Vagina (tissue), 2 donors: ENCODE measurements at regions not wholly inside any gene's neighbourhood (a gene's known extent, or its start where the extent isn't known, plus 50 kb on each side); places are given as distances from the start of the nearest gene placed in this dataset.

Source experiments
- POLR2A ChIP-seq, 2 donors: fragments of 450-650 bp; IDR thresholded peaks; one replicate each; pipeline ENCODE4 v1.6.1; 2017; ENCODE audit warnings: antibody characterized with exemption in 2 of 2, mild to moderate bottlenecking in 2 of 2, moderate library complexity in 2 of 2
- POLR2AphosphoS5 ChIP-seq, 2 donors: sonication (generic); formaldehyde crosslinking; IDR thresholded peaks; one replicate each; pipeline ENCODE4 v1.9.0; 2017; ENCODE audit warnings: antibody characterized with exemption in 2 of 2, mild to moderate bottlenecking in 2 of 2, low read depth in 1 of 2; ENCODE audit not compliant: insufficient read depth in 1 of 2
- TF ChIP-seq, protein P1 (sequence below), 3 experiments: fragments of 450-650 bp in 2 of 3; fragments of 200-600 bp in 1 of 3; sonication (generic) in 1 of 3; IDR thresholded peaks; one replicate each; pipeline ENCODE4 v1.5.1; 2017 to 2019; ENCODE audit warnings: antibody characterized with exemption in 3 of 3, mild to moderate bottlenecking in 2 of 3, moderate library complexity in 2 of 3

DNA sequence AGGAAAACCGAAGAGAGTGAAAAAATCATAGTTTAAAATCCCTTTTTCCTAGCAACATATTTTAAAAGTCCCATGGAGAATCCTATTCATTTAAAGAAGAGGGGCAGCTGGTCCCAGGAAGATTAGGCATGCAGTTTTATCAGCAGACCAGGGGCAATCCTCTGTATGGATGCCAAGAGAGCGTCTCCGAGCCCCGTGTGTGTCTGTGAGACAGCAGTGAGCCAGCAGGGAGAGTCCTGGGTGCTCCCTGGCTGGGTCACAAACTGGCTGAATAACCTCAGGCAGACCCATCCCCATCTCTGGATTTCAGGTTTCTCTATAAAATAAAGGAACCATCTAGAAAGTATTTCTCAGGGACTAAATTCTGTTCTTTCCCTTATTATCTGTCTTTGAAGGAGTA is 128.2 kb upstream of the RIOK3 start:
- TF ChIP-seq, protein P1, sequence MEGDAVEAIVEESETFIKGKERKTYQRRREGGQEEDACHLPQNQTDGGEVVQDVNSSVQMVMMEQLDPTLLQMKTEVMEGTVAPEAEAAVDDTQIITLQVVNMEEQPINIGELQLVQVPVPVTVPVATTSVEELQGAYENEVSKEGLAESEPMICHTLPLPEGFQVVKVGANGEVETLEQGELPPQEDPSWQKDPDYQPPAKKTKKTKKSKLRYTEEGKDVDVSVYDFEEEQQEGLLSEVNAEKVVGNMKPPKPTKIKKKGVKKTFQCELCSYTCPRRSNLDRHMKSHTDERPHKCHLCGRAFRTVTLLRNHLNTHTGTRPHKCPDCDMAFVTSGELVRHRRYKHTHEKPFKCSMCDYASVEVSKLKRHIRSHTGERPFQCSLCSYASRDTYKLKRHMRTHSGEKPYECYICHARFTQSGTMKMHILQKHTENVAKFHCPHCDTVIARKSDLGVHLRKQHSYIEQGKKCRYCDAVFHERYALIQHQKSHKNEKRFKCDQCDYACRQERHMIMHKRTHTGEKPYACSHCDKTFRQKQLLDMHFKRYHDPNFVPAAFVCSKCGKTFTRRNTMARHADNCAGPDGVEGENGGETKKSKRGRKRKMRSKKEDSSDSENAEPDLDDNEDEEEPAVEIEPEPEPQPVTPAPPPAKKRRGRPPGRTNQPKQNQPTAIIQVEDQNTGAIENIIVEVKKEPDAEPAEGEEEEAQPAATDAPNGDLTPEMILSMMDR (IDR thresholded peaks at IDR 0.05), result no peak
- TF ChIP-seq POLR2AphosphoS5 (IDR thresholded peaks at IDR 0.05; ENCODE audit: insufficient read depth in 1 of 2, low read depth in 1 of 2) (no peak), POLR2A (IDR thresholded peaks at IDR 0.05) (no peak)
